Choroid plexus epithelial cell (primary cell): ENCODE measurements at regions not wholly inside any gene's neighbourhood (a gene's known extent, or its start where the extent isn't known, plus 50 kb on each side); places are given as distances from the start of the nearest gene placed in this dataset.

Experiments
- DNase-seq: peaks from one replicate; pipeline ENCODE4 v3.0.0-alpha.2; 2010; ENCODE audit warnings: low read depth
- H3K4me3 ChIP-seq: 2 replicates; pipeline ENCODE4 v1.5.1; 2011; ENCODE audit warnings: low read depth, mild to moderate bottlenecking, control low read depth, low read length, moderate library complexity
- TF ChIP-seq, protein P1 (sequence below): conservative IDR thresholded peaks from 2 replicates; pipeline ENCODE4 v1.5.1; 2011; ENCODE audit warnings: low read depth, mild to moderate bottlenecking, control low read depth, inconsistent platforms, low read length, moderate library complexity

GRCh38 chr2:185202945-185203528, 535.6 kb upstream of the FSIP2 start:
- no peak overlapping the region for H3K4me3 ChIP-seq
- no peak for DNase-seq
- TF ChIP-seq, protein P1, sequence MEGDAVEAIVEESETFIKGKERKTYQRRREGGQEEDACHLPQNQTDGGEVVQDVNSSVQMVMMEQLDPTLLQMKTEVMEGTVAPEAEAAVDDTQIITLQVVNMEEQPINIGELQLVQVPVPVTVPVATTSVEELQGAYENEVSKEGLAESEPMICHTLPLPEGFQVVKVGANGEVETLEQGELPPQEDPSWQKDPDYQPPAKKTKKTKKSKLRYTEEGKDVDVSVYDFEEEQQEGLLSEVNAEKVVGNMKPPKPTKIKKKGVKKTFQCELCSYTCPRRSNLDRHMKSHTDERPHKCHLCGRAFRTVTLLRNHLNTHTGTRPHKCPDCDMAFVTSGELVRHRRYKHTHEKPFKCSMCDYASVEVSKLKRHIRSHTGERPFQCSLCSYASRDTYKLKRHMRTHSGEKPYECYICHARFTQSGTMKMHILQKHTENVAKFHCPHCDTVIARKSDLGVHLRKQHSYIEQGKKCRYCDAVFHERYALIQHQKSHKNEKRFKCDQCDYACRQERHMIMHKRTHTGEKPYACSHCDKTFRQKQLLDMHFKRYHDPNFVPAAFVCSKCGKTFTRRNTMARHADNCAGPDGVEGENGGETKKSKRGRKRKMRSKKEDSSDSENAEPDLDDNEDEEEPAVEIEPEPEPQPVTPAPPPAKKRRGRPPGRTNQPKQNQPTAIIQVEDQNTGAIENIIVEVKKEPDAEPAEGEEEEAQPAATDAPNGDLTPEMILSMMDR = no peak

DNA sequence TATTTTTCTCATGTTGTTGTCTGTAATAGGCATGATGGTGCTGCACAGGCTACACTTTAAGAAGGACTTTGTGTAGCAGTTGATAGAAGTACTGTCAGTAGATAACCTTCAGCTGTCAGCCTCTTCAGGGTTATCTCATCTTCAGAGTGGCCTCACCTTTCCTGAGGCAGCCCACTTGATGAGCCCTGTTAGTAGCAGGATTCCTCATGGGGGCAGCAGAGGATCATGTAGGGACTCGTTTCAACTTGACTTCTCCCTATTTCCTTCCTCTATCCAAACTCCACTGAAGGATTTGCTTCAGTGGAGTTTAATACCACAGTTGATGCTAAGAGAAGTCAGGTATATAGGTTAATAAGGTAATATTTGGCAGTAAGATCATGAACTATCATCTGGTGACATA, 530.3 kb upstream of the FSIP2 start:
- no peak overlapping the region for H3K4me3 ChIP-seq
- peak; percentile 9 for DNase-seq
- TF ChIP-seq, protein P1 = peak; percentile 24

DNA sequence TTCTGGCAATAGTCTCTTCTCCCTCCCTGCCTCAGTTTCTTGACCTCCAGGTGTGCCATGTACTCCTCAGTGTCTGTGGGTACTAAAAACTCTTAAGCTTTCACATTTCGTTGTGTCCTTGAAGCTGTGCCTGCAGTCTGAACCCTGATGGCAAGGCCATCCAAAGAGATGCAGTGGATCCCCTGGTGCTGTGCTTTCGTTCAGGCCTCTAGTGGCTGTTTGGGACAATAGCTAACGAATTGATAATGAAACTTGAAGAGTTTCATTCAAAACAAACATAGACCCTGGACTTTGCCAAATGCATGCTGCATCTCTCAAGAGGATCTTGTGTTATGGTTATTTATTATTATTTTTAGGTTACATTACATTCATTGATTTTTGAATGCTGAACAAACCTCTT, 523.1 kb upstream of the FSIP2 start:
- DNase-seq = no peak
- no peak overlapping the region for H3K4me3 ChIP-seq
- TF ChIP-seq, protein P1 = no peak

DNA sequence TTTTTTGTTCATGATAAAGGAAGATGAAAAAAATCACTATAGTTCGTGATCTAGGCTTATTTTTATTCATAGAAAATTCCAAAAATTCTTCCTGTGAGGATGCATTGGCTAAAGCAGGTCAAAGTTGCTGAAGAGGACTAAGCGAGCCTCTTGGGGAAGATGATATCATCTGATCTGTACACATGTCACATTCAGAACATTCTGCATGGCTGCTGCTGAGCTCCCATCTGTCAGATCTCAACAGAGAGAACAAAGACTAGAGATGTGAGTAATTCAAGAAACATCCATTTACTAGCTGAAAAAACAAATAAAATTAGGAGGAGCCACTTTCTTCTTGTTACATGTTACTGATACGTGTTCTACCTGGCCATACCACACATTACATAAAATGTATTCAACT, 518.6 kb upstream of the FSIP2 start:
- peak; percentile 15 for DNase-seq
- TF ChIP-seq, protein P1 = no peak
- no peak overlapping the region for H3K4me3 ChIP-seq

DNA sequence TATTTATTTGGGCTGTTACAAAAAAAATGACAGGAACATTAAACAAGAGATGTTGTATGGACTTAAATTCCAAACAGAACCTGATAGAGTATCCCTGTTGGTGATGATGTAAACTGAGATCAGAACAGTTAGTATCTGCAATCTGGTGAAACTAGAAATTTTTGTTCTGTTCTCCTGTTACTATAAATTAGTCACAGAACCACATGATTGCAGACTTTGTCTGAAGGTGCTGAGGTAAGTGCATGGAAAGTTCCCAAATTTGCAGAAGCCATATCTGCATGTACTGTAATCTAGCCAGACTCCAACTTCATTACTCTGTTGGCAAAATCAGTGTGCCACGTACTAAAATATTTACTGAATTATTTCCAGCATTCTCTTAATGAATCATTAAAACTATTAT, 516.3 kb upstream of the FSIP2 start:
- TF ChIP-seq, protein P1 = no peak
- no peak for DNase-seq
- no peak overlapping the region for H3K4me3 ChIP-seq

- no peak for DNase-seq
- H3K4me3 ChIP-seq = no peak overlapping the region
- TF ChIP-seq, protein P1 = no peak
Measured at GRCh38 chr2:185227391-185227790, 511.2 kb upstream of the FSIP2 start.

- TF ChIP-seq, protein P1 = no peak
Measured at GRCh38 chr2:185239491-185239890, 499.1 kb upstream of the FSIP2 start.

More at GRCh38 chr2:185239491-185239890, 499.1 kb upstream of the FSIP2 start:
- no peak for DNase-seq
- no peak overlapping the region for H3K4me3 ChIP-seq
